Endothelial cell of umbilical vein (primary cell): ENCODE measurements at regions not wholly inside any gene's neighbourhood (a gene's known extent, or its start where the extent isn't known, plus 50 kb on each side); places are given as distances from the start of the nearest gene placed in this dataset.

ENCODE experiments used
- BruUV-seq: library from RNA; stranded (reverse); fragments of 400-500 nt; replicated peaks from 2 replicates; lab custom pipeline; 2021; lab: Mats Ljungman, UMichigan
- CTCF ChIA-PET: fragments of 300-600, 350-600 bp; sonication (Branson Sonifier 250); formaldehyde crosslinking; loops from one replicate; lab custom pipeline; 2021; ENCODE audit warnings: antibody characterized with exemption, inconsistent platforms; lab: Charles Lee
- POLR2A ChIA-PET: fragments of 300-600, 350-600 bp; sonication (Branson Sonifier 250); formaldehyde crosslinking; loops from one replicate; lab custom pipeline; 2021; ENCODE audit warnings: antibody characterized with exemption, inconsistent platforms; lab: Charles Lee
- DNase-seq: peaks from one replicate; pipeline ENCODE4 v3.0.0-alpha.2; 2011; ENCODE audit warnings: low read depth, low spot score
- FAIRE-seq: peaks from 2 replicates; lab custom pipeline; 2011; peaks lifted over from hg19 to GRCh38; lab: Jason Lieb, UNC
- H2AFZ ChIP-seq: 2 replicates; pipeline ENCODE4 v1.6.0; 2012; ENCODE audit warnings: low read depth, low read length, control low read depth, inconsistent platforms
- H3K27ac ChIP-seq: 2 replicates; pipeline ENCODE4 v1.5.1; 2011; ENCODE audit warnings: low read depth, mild to moderate bottlenecking, control low read depth, low read length, moderate library complexity; ENCODE audit not compliant: insufficient read depth
- H3K27me3 ChIP-seq, 2 experiments: 2 replicates each; pipeline versions ENCODE4 v1.6.0 to v1.6.1; 2011; ENCODE audit warnings: low read length in 2 of 2, mixed read lengths in 1 of 2; ENCODE audit not compliant: control insufficient read depth in 2 of 2, insufficient read depth in 2 of 2
- H3K36me3 ChIP-seq, 2 experiments: 2 replicates in 1 of 2; 3 replicates in 1 of 2; pipeline ENCODE4 v1.5.1; 2011; ENCODE audit warnings: low read length in 2 of 2, mild to moderate bottlenecking in 1 of 2, moderate library complexity in 1 of 2; ENCODE audit not compliant: control insufficient read depth in 2 of 2, insufficient read depth in 2 of 2; ENCODE audit errors: extremely low read depth in 1 of 2
- H3K4me1 ChIP-seq: 3 replicates; pipeline ENCODE4 v1.5.1; 2011; ENCODE audit warnings: mild to moderate bottlenecking, low read length; ENCODE audit not compliant: control insufficient read depth, insufficient read depth; ENCODE audit errors: extremely low read depth
- H3K4me2 ChIP-seq: 2 replicates; pipeline ENCODE4 v1.6.1; 2011; ENCODE audit warnings: low read length, control low read depth, mixed read lengths; ENCODE audit not compliant: insufficient read depth
- H3K4me3 ChIP-seq, 3 experiments: fragments of 200-600 bp in 1 of 3; sonication (generic), shearing (Covaris generic) in 1 of 3; replicated peaks in 1 of 3; 2 replicates each; pipeline ENCODE4 v1.5.1; 2011 to 2016; ENCODE audit warnings: control low read depth in 3 of 3, low read length in 3 of 3, mild to moderate bottlenecking in 2 of 3, inconsistent platforms in 1 of 3, low read depth in 1 of 3, moderate library complexity in 1 of 3; ENCODE audit not compliant: insufficient read depth in 1 of 3
- H3K79me2 ChIP-seq: 2 replicates; pipeline ENCODE4 v1.6.0; 2012; ENCODE audit warnings: low read length, inconsistent platforms; ENCODE audit not compliant: control insufficient read depth, insufficient read depth
- H3K9ac ChIP-seq: replicated peaks from 2 replicates; pipeline ENCODE3; 2011; ENCODE audit warnings: low read length, control low read depth; ENCODE audit not compliant: insufficient read depth; ENCODE audit errors: extremely low read depth
- H3K9me1 ChIP-seq: replicated peaks from 3 replicates; pipeline ENCODE4 v1.6.0; 2011; ENCODE audit warnings: mild to moderate bottlenecking, low read length; ENCODE audit not compliant: control insufficient read depth, insufficient read depth; ENCODE audit errors: extremely low read depth
- H3K9me3 ChIP-seq: replicated peaks from 2 replicates; pipeline ENCODE4 v1.5.1; 2012; ENCODE audit warnings: low read length, inconsistent platforms; ENCODE audit not compliant: control insufficient read depth, insufficient read depth
- H4K20me1 ChIP-seq: replicated peaks from 2 replicates; pipeline ENCODE3; 2011; ENCODE audit warnings: mild to moderate bottlenecking, low read length; ENCODE audit not compliant: control insufficient read depth, insufficient read depth; ENCODE audit errors: extremely low read depth
- CTCF ChIP-seq, 2 donors: IDR thresholded peaks; 1 replicate in 1 of 2; 2 replicates in 1 of 2; pipeline ENCODE4 v1.5.1; 2011; ENCODE audit warnings: low read length in 2 of 2, mild to moderate bottlenecking in 2 of 2, moderate library complexity in 2 of 2, control low read depth in 1 of 2, inconsistent platforms in 1 of 2, low read depth in 1 of 2; ENCODE audit not compliant: insufficient read depth in 1 of 2; ENCODE audit errors: extremely low read depth in 1 of 2
- EZH2 ChIP-seq: IDR thresholded peaks from 2 replicates; pipeline ENCODE4 v1.6.1; 2012; ENCODE audit warnings: borderline replicate concordance, low read depth, mild to moderate bottlenecking, moderate library complexity, low read length, inconsistent platforms; ENCODE audit not compliant: severe bottlenecking
- FOS ChIP-seq: IDR thresholded peaks from 2 replicates; pipeline ENCODE4 v1.6.1; 2011; ENCODE audit warnings: mild to moderate bottlenecking, low read length, moderate library complexity, borderline replicate concordance; ENCODE audit not compliant: insufficient read depth
- GATA2 ChIP-seq: IDR thresholded peaks from 2 replicates; pipeline ENCODE4 v1.7.0; 2011; ENCODE audit warnings: low read depth, mild to moderate bottlenecking, moderate library complexity, mixed read lengths, low read length; ENCODE audit not compliant: insufficient read length, insufficient read depth
- JUN ChIP-seq: IDR thresholded peaks from 2 replicates; pipeline ENCODE4 v1.6.1; 2011; ENCODE audit warnings: borderline replicate concordance, low read depth; ENCODE audit not compliant: insufficient read length, insufficient read depth
- MAX ChIP-seq: IDR thresholded peaks from 2 replicates; pipeline ENCODE4 v1.6.1; 2011; ENCODE audit not compliant: insufficient read depth, insufficient read length
- MYC ChIP-seq: IDR thresholded peaks from one replicate; pipeline ENCODE4 v1.6.1; 2011; ENCODE audit warnings: mild to moderate bottlenecking, low read depth, low read length
- POLR2A ChIP-seq: IDR thresholded peaks from 2 replicates; pipeline ENCODE4 v1.6.1; 2012; ENCODE audit warnings: low read depth, mild to moderate bottlenecking, control low read depth, low read length
- POLR2AphosphoS5 ChIP-seq: IDR thresholded peaks from 2 replicates; pipeline ENCODE4 v1.6.1; 2012; ENCODE audit warnings: low read depth, mild to moderate bottlenecking, control low read depth, low read length, moderate library complexity; ENCODE audit not compliant: insufficient read depth
- dilution Hi-C: fragments of 300-500 bp; cut with MboI; formaldehyde crosslinking; loops from one replicate; pipeline ENCODE4 v1.15.0; 2019; ENCODE audit warnings: low sequenced_read_pairs; ENCODE audit not compliant: extremely low pct_ligation_motif_present
- intact Hi-C: fragments of 100-400 bp; cut with micrococcal nuclease; formaldehyde crosslinking; loops from one replicate; pipeline ENCODE4 v1.10.0; 2022

- no peak for DNase-seq
- ChIA-PET CTCF (no interaction called here), POLR2A (no interaction called here)
- intact Hi-C loops, result no loop called here
- Histone ChIP-seq H3K79me2 (no peaks in the 10 kb centered on the region), H3K9ac (no peak overlapping the region), H3K27ac (no peak overlapping the region), H4K20me1 (no peaks in the 10 kb centered on the region), H3K9me1 (no peaks in the 10 kb centered on the region), H3K27me3 (no peaks in the 10 kb centered on the region), H3K36me3 (no peaks in the 10 kb centered on the region), H3K4me2 (no peak overlapping the region), H3K9me3 (peaks cover 5% of the 10 kb centered on the region), H3K4me1 (no peaks in the 10 kb centered on the region), H2AFZ (no peak overlapping the region), H3K4me3 (no peak overlapping the region)
- TF ChIP-seq MYC (no peak), POLR2A (no peak), GATA2 (no peak), FOS (no peak)
- dilution Hi-C loops, result no loop called here
- BruUV-seq, result no TSS peak
- no peak for FAIRE-seq
Observed at GRCh38 chr2:873027-873426, 77.6 kb upstream of the SNTG2 start.

GRCh38 chr2:871926-872680, 78.5 kb upstream of the SNTG2 start:
- H3K4me2 ChIP-seq, result no peak overlapping the region
- H2AFZ ChIP-seq, result no peak overlapping the region
- no peak overlapping the region for H3K9ac ChIP-seq
- intact Hi-C loops (no loop called here), dilution Hi-C loops (no loop called here)
- no peak for DNase-seq
- no peaks in the 10 kb centered on the region for H4K20me1 ChIP-seq
- BruUV-seq, result no TSS peak
- POLR2A ChIA-PET, result no interaction called here
- no peaks in the 10 kb centered on the region for H3K36me3 ChIP-seq
- no peaks in the 10 kb centered on the region for H3K9me1 ChIP-seq
- no peak overlapping the region for H3K27ac ChIP-seq
- no peak for TF ChIP-seq EZH2
- TF ChIP-seq MYC, result no peak
- no peak for TF ChIP-seq GATA2
- TF ChIP-seq JUN, result no peak
- TF ChIP-seq MAX, result no peak
- TF ChIP-seq FOS, result no peak
- no peak for TF ChIP-seq POLR2A
- no peak for TF ChIP-seq CTCF (IDR thresholded peaks at IDR 0.05; ENCODE audit: extremely low read depth in 1 of 2, insufficient read depth in 1 of 2, low read depth in 1 of 2, low read length in 2 of 2)
- TF ChIP-seq POLR2AphosphoS5, result no peak
- H3K4me3 ChIP-seq, result no peak overlapping the region
- H3K9me3 ChIP-seq, result peaks cover 5% of the 10 kb centered on the region
- CTCF ChIA-PET, result no interaction called here
- no peak for FAIRE-seq
- no peaks in the 10 kb centered on the region for H3K79me2 ChIP-seq
- no peaks in the 10 kb centered on the region for H3K4me1 ChIP-seq
- no peaks in the 10 kb centered on the region for H3K27me3 ChIP-seq
